ENCODE measurements at regions not wholly inside any gene's neighbourhood (a gene's known extent, or its start where the extent isn't known, plus 50 kb on each side); places are given as distances from the start of the nearest gene placed in this dataset.

- TF ChIP-seq CTCF (IDR thresholded peaks at IDR 0.05) = no peak
- TF ChIP-seq POLR2A (IDR thresholded peaks at IDR 0.05) = no peak
Observed at GRCh38 chr16:16884451-16884850, 505.5 kb downstream of the NPIPA7 start.
